Heart left ventricle (tissue), 13 donors: ENCODE measurements at regions not wholly inside any gene's neighbourhood (a gene's known extent, or its start where the extent isn't known, plus 50 kb on each side); places are given as distances from the start of the nearest gene placed in this dataset.
"Not testable (repeated sequence)": the region's sequence is repeated elsewhere in the genome, so short reads cannot be mapped to it uniquely, and the experiment has no call there.

ENCODE experiments used
- CTCF ChIP-seq, 12 donors: fragments of 200-600 bp; sonication (generic) in 4 of 12; IDR thresholded peaks; one replicate each; pipeline versions ENCODE4 v1.5.0 to v1.8.0; 2018 to 2022; ENCODE audit warnings: antibody characterized with exemption in 12 of 12, mild to moderate bottlenecking in 5 of 12
- POLR2A ChIP-seq, 2 donors: fragments of 450-650 bp; IDR thresholded peaks; one replicate each; pipeline ENCODE4 v1.6.1; 2017; ENCODE audit warnings: antibody characterized with exemption in 2 of 2, mild to moderate bottlenecking in 2 of 2, moderate library complexity in 2 of 2
- donor health status: ischemic (EF 13 %, LVEDD 7.1; RV severe dilation, severe dysfunction).
- donor health status: DM: no; HTN: yes; CAD: no.
- donor health status: DM: no; HTN: no; CAD: no.
- donor health status: ischemic (EF 25% LVEDD 6.9; RV normal size, moderate dysfunction).
- donor health status: ischemic (EF 25% LVEDD 5.7; RV mildly dilated, moderate dysfunction).
- donor health status: ischemic (EF 35%, LVEDD 5.7; RV mildly dilated, moderate dysfunction).
- donor health status: nonischemic (EF 11% LVEDD 7.7; RV severe dilation, severe dysfunction).
- donor health status: DM: yes; HTN: yes; CAD: no.
- donor health status: PGD.
- donor health status: ischemic (EF 29% LVEDD 5.4; RV normal size, mild dysfunction).
- donor health status: nonischemic (EF 23%, LVEDD 6.1; RV moderate dilation, normal function).

- not testable (repeated sequence) for TF ChIP-seq CTCF, POLR2A (IDR thresholded peaks at IDR 0.05)
These were observed 187.4 kb upstream of the FOLH1 start for GRCh38 chr11:49395789-49396188.
